ENCODE measurements at regions not wholly inside any gene's neighbourhood (a gene's known extent, or its start where the extent isn't known, plus 50 kb on each side); places are given as distances from the start of the nearest gene placed in this dataset.

- Histone ChIP-seq H3K4me3 (IDR thresholded peaks at IDR 0.05; ENCODE audit: insufficient read depth, low read depth, low read length) (no peak overlapping the region), H3K27ac (no peak overlapping the region), H3K79me2 (ENCODE audit: insufficient read depth, low read depth) (no peaks in the 10 kb centered on the region), H3K9ac (no peak overlapping the region), H3K4me1 (ENCODE audit: low read depth, poor library complexity, severe bottlenecking) (no peaks in the 10 kb centered on the region), H3K27me3 (ENCODE audit: insufficient read depth, low read depth) (no peaks in the 10 kb centered on the region), H2AFZ (ENCODE audit: low read depth) (no peak overlapping the region), H4K20me1 (ENCODE audit: insufficient read depth) (no peaks in the 10 kb centered on the region), H3K36me3 (ENCODE audit: insufficient read depth) (no peaks in the 10 kb centered on the region), H3K4me2 (no peak overlapping the region)
- no peak for TF ChIP-seq CTCF (conservative IDR thresholded peaks at IDR 0.05; ENCODE audit: low read depth, low read length)
Measured at GRCh38 chrX:148372925-148373324, 127.5 kb upstream of the AFF2 start.

- H3K4me3 ChIP-seq (IDR thresholded peaks at IDR 0.05; ENCODE audit: insufficient read depth, low read depth, low read length) = no peak overlapping the region
- H3K27me3 ChIP-seq (ENCODE audit: insufficient read depth, low read depth) = no peaks in the 10 kb centered on the region
- peaks cover 15% of the 10 kb centered on the region for H3K4me1 ChIP-seq (ENCODE audit: low read depth, poor library complexity, severe bottlenecking)
- no peaks in the 10 kb centered on the region for H3K79me2 ChIP-seq (ENCODE audit: insufficient read depth, low read depth)
- H3K4me2 ChIP-seq = no peak overlapping the region
- no peak overlapping the region for H3K27ac ChIP-seq
- no peak for TF ChIP-seq CTCF (conservative IDR thresholded peaks at IDR 0.05; ENCODE audit: low read depth, low read length)
- no peak overlapping the region for H3K9ac ChIP-seq
- no peaks in the 10 kb centered on the region for H3K36me3 ChIP-seq (ENCODE audit: insufficient read depth)
- no peaks in the 10 kb centered on the region for H4K20me1 ChIP-seq (ENCODE audit: insufficient read depth)
- H2AFZ ChIP-seq (ENCODE audit: low read depth) = no peak overlapping the region
Measured at GRCh38 chrX:148376342-148376741, 124.1 kb upstream of the AFF2 start.

GRCh38 chrX:148380107-148380506, 120.3 kb upstream of the AFF2 start:
- no peak overlapping the region for H3K4me3 ChIP-seq (IDR thresholded peaks at IDR 0.05; ENCODE audit: insufficient read depth, low read depth, low read length)
- no peaks in the 10 kb centered on the region for H4K20me1 ChIP-seq (ENCODE audit: insufficient read depth)
- H3K4me1 ChIP-seq (ENCODE audit: low read depth, poor library complexity, severe bottlenecking) = peaks cover 22% of the 10 kb centered on the region
- peak overlapping the region; percentile 74; the same call in 1 of the 2 replicates for H3K4me2 ChIP-seq
- no peaks in the 10 kb centered on the region for H3K27me3 ChIP-seq (ENCODE audit: insufficient read depth, low read depth)
- no peak overlapping the region for H3K9ac ChIP-seq
- no peak for TF ChIP-seq CTCF (conservative IDR thresholded peaks at IDR 0.05; ENCODE audit: low read depth, low read length)
- H2AFZ ChIP-seq (ENCODE audit: low read depth) = 0 out of 2 replicates have a peak overlapping the region, but pooled peaks have one; percentile 88
- H3K79me2 ChIP-seq (ENCODE audit: insufficient read depth, low read depth) = no peaks in the 10 kb centered on the region
- H3K27ac ChIP-seq = peak overlapping the region; percentile 25; the same call in 1 of the 2 replicates
- H3K36me3 ChIP-seq (ENCODE audit: insufficient read depth) = no peaks in the 10 kb centered on the region

GRCh38 chrX:148380650-148381561, 119.5 kb upstream of the AFF2 start:
- Histone ChIP-seq H3K9ac (peak overlapping the region; percentile 58; the same call in 1 of the 2 replicates), H3K79me2 (ENCODE audit: insufficient read depth, low read depth) (no peaks in the 10 kb centered on the region), H3K36me3 (ENCODE audit: insufficient read depth) (no peaks in the 10 kb centered on the region), H3K4me3 (IDR thresholded peaks at IDR 0.05; ENCODE audit: insufficient read depth, low read depth, low read length) (no peak overlapping the region), H4K20me1 (ENCODE audit: insufficient read depth) (no peaks in the 10 kb centered on the region), H3K4me1 (ENCODE audit: low read depth, poor library complexity, severe bottlenecking) (peaks cover 22% of the 10 kb centered on the region), H2AFZ (ENCODE audit: low read depth) (peak overlapping the region; percentile 88), H3K27ac (peak overlapping the region; percentile 79), H3K4me2 (peak overlapping the region; percentile 74), H3K27me3 (ENCODE audit: insufficient read depth, low read depth) (no peaks in the 10 kb centered on the region)
- no peak for TF ChIP-seq CTCF (conservative IDR thresholded peaks at IDR 0.05; ENCODE audit: low read depth, low read length)

Data from KMS-11 (cell line).